ENCODE measurements at regions not wholly inside any gene's neighbourhood (a gene's known extent, or its start where the extent isn't known, plus 50 kb on each side); places are given as distances from the start of the nearest gene placed in this dataset.

GRCh38 chr2:150974234-150974633 is 287.4 kb downstream of the RBM43 start:
- no peak for TF ChIP-seq CTCF (IDR thresholded peaks at IDR 0.05; ENCODE audit: insufficient read depth, low read depth, low read length)
- TF ChIP-seq EZH2 (IDR thresholded peaks at IDR 0.05; ENCODE audit: insufficient read depth, low read length), result no peak

Data from astrocyte (in vitro differentiated cells and primary cell).